ENCODE measurements at regions not wholly inside any gene's neighbourhood (a gene's known extent, or its start where the extent isn't known, plus 50 kb on each side); places are given as distances from the start of the nearest gene placed in this dataset.

- Histone ChIP-seq H3K36me3 (ENCODE audit: control insufficient read depth in 4 of 4, insufficient read depth in 3 of 4, low read depth in 1 of 4, low read length in 3 of 4) (no peaks in the 10 kb centered on the region), H3K27ac (ENCODE audit: low read depth in 1 of 2, low read length in 2 of 2) (no peak overlapping the region), H3K9ac (ENCODE audit: low read depth in 1 of 2, low read length in 2 of 2) (no peak overlapping the region), H3K9me3 (ENCODE audit: control insufficient read depth in 4 of 4, low read length in 3 of 4) (no peaks in the 10 kb centered on the region), H3K4me3 (ENCODE audit: low read depth in 1 of 3, low read length in 3 of 3) (no peak overlapping the region), H3K27me3 (ENCODE audit: control insufficient read depth in 4 of 4, insufficient read depth in 4 of 4, low read length in 3 of 4) (peaks cover 0 to 2% (median 0%) of the 10 kb centered on the region in 4 donors), H3K4me1 (ENCODE audit: control insufficient read depth in 4 of 4, insufficient read depth in 4 of 4, low read length in 3 of 4) (no peaks in the 10 kb centered on the region)
- WGBS: 71% methylated on average over 7 of the region's 7 CpGs
- TF ChIP-seq CTCF (IDR thresholded peaks at IDR 0.05; ENCODE audit: low read depth, low read length, missing input control) (no peak), ATF3 (IDR thresholded peaks at IDR 0.05) (no peak), RAD21 (IDR thresholded peaks at IDR 0.05) (no peak)
- no peak for DNase-seq (ENCODE audit: low spot score)
Observed at GRCh38 chr1:38133304-38133703, 86.7 kb upstream of the POU3F1 start.

- Histone ChIP-seq H3K27ac (ENCODE audit: low read depth in 1 of 2, low read length in 2 of 2) (no peak overlapping the region), H3K27me3 (ENCODE audit: control insufficient read depth in 4 of 4, insufficient read depth in 4 of 4, low read length in 3 of 4) (peaks cover 0 to 2% (median 0%) of the 10 kb centered on the region in 4 donors), H3K4me3 (ENCODE audit: low read depth in 1 of 3, low read length in 3 of 3) (no peak overlapping the region), H3K36me3 (ENCODE audit: control insufficient read depth in 4 of 4, insufficient read depth in 3 of 4, low read depth in 1 of 4, low read length in 3 of 4) (no peaks in the 10 kb centered on the region), H3K4me1 (ENCODE audit: control insufficient read depth in 4 of 4, insufficient read depth in 4 of 4, low read length in 3 of 4) (no peaks in the 10 kb centered on the region), H3K9me3 (ENCODE audit: control insufficient read depth in 4 of 4, low read length in 3 of 4) (no peaks in the 10 kb centered on the region), H3K9ac (ENCODE audit: low read depth in 1 of 2, low read length in 2 of 2) (no peak overlapping the region)
- TF ChIP-seq CTCF (IDR thresholded peaks at IDR 0.05; ENCODE audit: low read depth, low read length, missing input control) (no peak), MAX (IDR thresholded peaks at IDR 0.05) (no peak), JUND (IDR thresholded peaks at IDR 0.05) (no peak), HNF4A (conservative IDR thresholded peaks at IDR 0.05) (no peak), EGR1 (IDR thresholded peaks at IDR 0.05; ENCODE audit: low read depth in 2 of 2) (no peak), FOXA2 (IDR thresholded peaks at IDR 0.05) (no peak)
- WGBS: 88% methylated on average over 6 of the region's 6 CpGs
- no peak for DNase-seq (ENCODE audit: low spot score)
Observed at GRCh38 chr1:38132681-38133080, 86.1 kb upstream of the POU3F1 start.

GRCh38 chr1:38131024-38131585 lies 84.5 kb upstream of the POU3F1 start:
- Histone ChIP-seq H3K9me3 (ENCODE audit: control insufficient read depth in 4 of 4, low read length in 3 of 4) (no peaks in the 10 kb centered on the region), H3K4me3 (ENCODE audit: low read depth in 1 of 3, low read length in 3 of 3) (no peak overlapping the region), H3K4me1 (ENCODE audit: control insufficient read depth in 4 of 4, insufficient read depth in 4 of 4, low read length in 3 of 4) (no peaks in the 10 kb centered on the region), H3K9ac (ENCODE audit: low read depth in 1 of 2, low read length in 2 of 2) (no peak overlapping the region), H3K27me3 (ENCODE audit: control insufficient read depth in 4 of 4, insufficient read depth in 4 of 4, low read length in 3 of 4) (no peaks in the 10 kb centered on the region), H3K36me3 (ENCODE audit: control insufficient read depth in 4 of 4, insufficient read depth in 3 of 4, low read depth in 1 of 4, low read length in 3 of 4) (no peaks in the 10 kb centered on the region), H3K27ac (ENCODE audit: low read depth in 1 of 2, low read length in 2 of 2) (no peak overlapping the region)
- TF ChIP-seq RXRA (IDR thresholded peaks at IDR 0.05) (no peak), EGR1 (IDR thresholded peaks at IDR 0.05; ENCODE audit: low read depth in 2 of 2) (no peak), SP1 (IDR thresholded peaks at IDR 0.05) (no peak), YY1 (IDR thresholded peaks at IDR 0.05) (no peak), ATF3 (IDR thresholded peaks at IDR 0.05) (no peak), HNF4G (IDR thresholded peaks at IDR 0.05) (no peak), CTCF (IDR thresholded peaks at IDR 0.05; ENCODE audit: low read depth, low read length, missing input control) (no peak), ZBTB33 (IDR thresholded peaks at IDR 0.05) (no peak)
- 71% methylated on average over 6 of the region's 6 CpGs for WGBS
- DNase-seq (ENCODE audit: low spot score): no peak

Data from liver (tissue), 8 donors.